ENCODE measurements at regions not wholly inside any gene's neighbourhood (a gene's known extent, or its start where the extent isn't known, plus 50 kb on each side); places are given as distances from the start of the nearest gene placed in this dataset.

- TF ChIP-seq CTCF (IDR thresholded peaks at IDR 0.05; ENCODE audit: low read depth, low read length): no peak
- no peak overlapping the region for H3K4me3 ChIP-seq (ENCODE audit: low read depth, low read length)
Observed at GRCh38 chr3:194877291-194878119, 191.8 kb downstream of the FAM43A start.

- no peak overlapping the region for H3K4me3 ChIP-seq (ENCODE audit: low read depth, low read length)
- no peak for TF ChIP-seq CTCF (IDR thresholded peaks at IDR 0.05; ENCODE audit: low read depth, low read length)
Observed at GRCh38 chr3:194879126-194879877, 193.6 kb downstream of the FAM43A start.

- no peak for TF ChIP-seq CTCF (IDR thresholded peaks at IDR 0.05; ENCODE audit: low read depth, low read length)
- no peak overlapping the region for H3K4me3 ChIP-seq (ENCODE audit: low read depth, low read length)
Observed at GRCh38 chr3:194879991-194880939, 194.6 kb downstream of the FAM43A start.

GRCh38 chr3:194880940-194881925, 195.6 kb downstream of the FAM43A start:
- TF ChIP-seq CTCF (IDR thresholded peaks at IDR 0.05; ENCODE audit: low read depth, low read length): no peak
- no peak overlapping the region for H3K4me3 ChIP-seq (ENCODE audit: low read depth, low read length)

- TF ChIP-seq CTCF (IDR thresholded peaks at IDR 0.05; ENCODE audit: low read depth, low read length): no peak
- H3K4me3 ChIP-seq (ENCODE audit: low read depth, low read length): no peak overlapping the region
Observed at GRCh38 chr3:194884649-194885315, 199.1 kb downstream of the FAM43A start.

- H3K4me3 ChIP-seq (ENCODE audit: low read depth, low read length): no peak overlapping the region
- no peak for TF ChIP-seq CTCF (IDR thresholded peaks at IDR 0.05; ENCODE audit: low read depth, low read length)
Observed at GRCh38 chr3:194885766-194886165, 200.1 kb downstream of the FAM43A start.
